Ovary (tissue), 7 donors: ENCODE measurements at regions not wholly inside any gene's neighbourhood (a gene's known extent, or its start where the extent isn't known, plus 50 kb on each side); places are given as distances from the start of the nearest gene placed in this dataset.

Source experiments
- DNase-seq, 5 donors: peaks; one replicate each; pipeline ENCODE4 v3.0.0-alpha.2; 2019 to 2020
- H3K27ac ChIP-seq, 2 donors: fragments of 200-600 bp; one replicate each; pipeline versions ENCODE4 v1.5.1 to v1.8.0; 2019 to 2022
- H3K27me3 ChIP-seq: fragments of 200-600 bp; one replicate; pipeline ENCODE4 v1.8.0; 2022
- H3K36me3 ChIP-seq: fragments of 200-600 bp; sonication (generic); one replicate; pipeline ENCODE4 v1.5.1; 2019
- H3K4me1 ChIP-seq: one replicate; pipeline ENCODE4 v1.8.1; 2013; ENCODE audit warnings: mild to moderate bottlenecking, moderate library complexity; ENCODE audit not compliant: insufficient read depth
- H3K4me3 ChIP-seq: fragments of 200-600 bp; sonication (generic); one replicate; pipeline ENCODE4 v1.5.1; 2017
- H3K9me3 ChIP-seq, 2 donors: fragments of 200-600 bp in 1 of 2; sonication (generic) in 1 of 2; one replicate each; pipeline versions ENCODE4 v1.5.1 to v1.8.1; 2013 to 2019; ENCODE audit warnings: mild to moderate bottlenecking in 1 of 2, moderate library complexity in 1 of 2
- EP300 ChIP-seq: sonication (generic); formaldehyde crosslinking; IDR thresholded peaks from one replicate; pipeline ENCODE4 v1.6.1; 2017; ENCODE audit warnings: antibody characterized with exemption
- POLR2A ChIP-seq: fragments of 450-650 bp; IDR thresholded peaks from one replicate; pipeline ENCODE4 v1.6.1; 2017; ENCODE audit warnings: antibody characterized with exemption, mild to moderate bottlenecking, moderate library complexity
- WGBS, 3 donors: extraction: QIAGEN DNeasy Blood & Tissue Kit in 1 of 3; methylation state at CpG; one replicate each; pipeline versions ENCODE4 v1.1.5 to v1.1.7; 2013 to 2017; 5-methylcytosine and 5-hydroxymethylcytosine counted together
- intact Hi-C, 4 donors: fragments of 100-400 bp; cut with DNase I; formaldehyde crosslinking; loops; one replicate each; pipeline versions ENCODE4 v1.11.0 to v1.15.1; 2022 to 2023
- TF ChIP-seq, protein P1 (sequence below), 3 donors: fragments of 450-650 bp in 2 of 3; fragments of 200-600 bp in 1 of 3; IDR thresholded peaks; one replicate each; pipeline versions ENCODE4 v1.5.1 to v1.8.0; 2016 to 2022; ENCODE audit warnings: antibody characterized with exemption in 3 of 3, mild to moderate bottlenecking in 1 of 3
- donor health status: DM: no; HTN: no; CAD: no; lungs with moderate emphysema.
- donor health status: DM: no; HTN: no; CAD: no.
- donor health status: Bipolar disorder and iron deficiency.
- donor health status: DM: no; HTN: no; CAD: no.
- donor health status: DM: yes; HTN: yes; CAD: no.

- TF ChIP-seq POLR2A (no peak), EP300 (no peak)
- TF ChIP-seq, protein P1, sequence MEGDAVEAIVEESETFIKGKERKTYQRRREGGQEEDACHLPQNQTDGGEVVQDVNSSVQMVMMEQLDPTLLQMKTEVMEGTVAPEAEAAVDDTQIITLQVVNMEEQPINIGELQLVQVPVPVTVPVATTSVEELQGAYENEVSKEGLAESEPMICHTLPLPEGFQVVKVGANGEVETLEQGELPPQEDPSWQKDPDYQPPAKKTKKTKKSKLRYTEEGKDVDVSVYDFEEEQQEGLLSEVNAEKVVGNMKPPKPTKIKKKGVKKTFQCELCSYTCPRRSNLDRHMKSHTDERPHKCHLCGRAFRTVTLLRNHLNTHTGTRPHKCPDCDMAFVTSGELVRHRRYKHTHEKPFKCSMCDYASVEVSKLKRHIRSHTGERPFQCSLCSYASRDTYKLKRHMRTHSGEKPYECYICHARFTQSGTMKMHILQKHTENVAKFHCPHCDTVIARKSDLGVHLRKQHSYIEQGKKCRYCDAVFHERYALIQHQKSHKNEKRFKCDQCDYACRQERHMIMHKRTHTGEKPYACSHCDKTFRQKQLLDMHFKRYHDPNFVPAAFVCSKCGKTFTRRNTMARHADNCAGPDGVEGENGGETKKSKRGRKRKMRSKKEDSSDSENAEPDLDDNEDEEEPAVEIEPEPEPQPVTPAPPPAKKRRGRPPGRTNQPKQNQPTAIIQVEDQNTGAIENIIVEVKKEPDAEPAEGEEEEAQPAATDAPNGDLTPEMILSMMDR (IDR thresholded peaks at IDR 0.05), result no peak
These were observed 174.2 kb upstream of the ZBED5 start for GRCh38 chr11:11032066-11032465.

DNA sequence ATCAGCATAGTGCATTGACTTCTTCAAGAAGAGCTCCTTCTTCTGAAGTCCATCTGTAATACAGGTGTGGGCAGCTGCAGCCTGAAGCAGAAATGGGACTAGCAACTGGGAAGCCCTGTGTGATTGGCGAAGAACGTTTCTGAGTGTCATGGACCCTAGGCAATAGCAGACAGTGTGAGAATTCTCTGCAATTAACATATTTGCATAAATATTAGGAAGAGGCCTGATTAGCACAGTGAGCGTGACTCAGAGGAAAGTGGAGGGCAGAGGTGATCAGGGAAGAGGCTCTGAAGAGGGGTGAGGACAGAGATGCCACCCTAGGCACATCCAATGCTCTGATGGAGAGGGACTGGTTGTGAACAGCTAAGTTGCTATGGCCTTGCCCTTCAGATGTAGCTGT, 171.2 kb upstream of the ZBED5 start:
- intact Hi-C loops, result loop anchor here in 1 of 4 donors (10.0 kb wide), 1 partner anchor 234 kb away; no protein-coding TSS in a partner anchor
- Histone ChIP-seq H3K27ac (no peak overlapping the region), H3K36me3 (no peaks in the 10 kb centered on the region), H3K4me1 (no peaks in the 10 kb centered on the region), H3K4me3 (no peak overlapping the region), H3K9me3 (no peaks in the 10 kb centered on the region), H3K27me3 (no peaks in the 10 kb centered on the region)
- no peak for DNase-seq
- WGBS, 3 donors, result 87 to 88% (median 87%) methylated on average over 3 of the region's 3 CpGs
- TF ChIP-seq EP300 (no peak), POLR2A (no peak)
- TF ChIP-seq, protein P1 (IDR thresholded peaks at IDR 0.05), result no peak

More at GRCh38 chr11:11032066-11032465, 174.2 kb upstream of the ZBED5 start:
- Histone ChIP-seq H3K4me1 (no peaks in the 10 kb centered on the region), H3K27me3 (no peaks in the 10 kb centered on the region), H3K4me3 (no peak overlapping the region), H3K36me3 (no peaks in the 10 kb centered on the region), H3K27ac (no peak overlapping the region), H3K9me3 (no peaks in the 10 kb centered on the region)
- no peak for DNase-seq
- WGBS, 3 donors, result 81 to 84% (median 82%) methylated on average over 1 of the region's 1 CpG
- intact Hi-C loops, result no loop called here

GRCh38 chr11:11028017-11028692, 170.3 kb upstream of the ZBED5 start:
- Histone ChIP-seq H3K27ac (no peak overlapping the region), H3K4me1 (no peaks in the 10 kb centered on the region), H3K4me3 (no peak overlapping the region), H3K9me3 (no peaks in the 10 kb centered on the region), H3K36me3 (no peaks in the 10 kb centered on the region), H3K27me3 (no peaks in the 10 kb centered on the region)
- peak; percentile 30 to 74 (median 52) for DNase-seq
- intact Hi-C loops, result loop anchor here in 1 of 4 donors (10.0 kb wide), 1 partner anchor 233 kb away; no protein-coding TSS in a partner anchor
- TF ChIP-seq POLR2A, result no peak
- TF ChIP-seq, protein P1 (IDR thresholded peaks at IDR 0.05), result peak in 2 of 3 donors; percentile 29 to 34
- 27 to 37% (median 33%) methylated on average over 5 of the region's 5 CpGs for WGBS, 3 donors

GRCh38 chr11:11027288-11027687, 169.4 kb upstream of the ZBED5 start:
- no peak overlapping the region for H3K27ac ChIP-seq
- no peaks in the 10 kb centered on the region for H3K4me1 ChIP-seq
- DNase-seq, result no peak
- no peak overlapping the region for H3K4me3 ChIP-seq
- WGBS, 3 donors, result 27 to 41% (median 31%) methylated on average over 1 of the region's 1 CpG
- H3K36me3 ChIP-seq, result no peaks in the 10 kb centered on the region
- TF ChIP-seq POLR2A, result no peak
- TF ChIP-seq EP300, result no peak
- TF ChIP-seq, protein P1 (IDR thresholded peaks at IDR 0.05), result no peak
- intact Hi-C loops, result loop anchor here in 1 of 4 donors (10.0 kb wide), 1 partner anchor 232 kb away; no protein-coding TSS in a partner anchor
- no peaks in the 10 kb centered on the region for H3K27me3 ChIP-seq
- H3K9me3 ChIP-seq, result no peaks in the 10 kb centered on the region
